Endothelial cell of umbilical vein (primary cell): ENCODE measurements at regions not wholly inside any gene's neighbourhood (a gene's known extent, or its start where the extent isn't known, plus 50 kb on each side); places are given as distances from the start of the nearest gene placed in this dataset.

Source experiments
- BruUV-seq: library from RNA; stranded (reverse); fragments of 400-500 nt; replicated peaks from 2 replicates; lab custom pipeline; 2021; lab: Mats Ljungman, UMichigan
- CTCF ChIA-PET: fragments of 300-600, 350-600 bp; sonication (Branson Sonifier 250); formaldehyde crosslinking; loops from one replicate; lab custom pipeline; 2021; ENCODE audit warnings: antibody characterized with exemption, inconsistent platforms; lab: Charles Lee
- POLR2A ChIA-PET: fragments of 300-600, 350-600 bp; sonication (Branson Sonifier 250); formaldehyde crosslinking; loops from one replicate; lab custom pipeline; 2021; ENCODE audit warnings: antibody characterized with exemption, inconsistent platforms; lab: Charles Lee
- DNase-seq: peaks from one replicate; pipeline ENCODE4 v3.0.0-alpha.2; 2011; ENCODE audit warnings: low read depth, low spot score
- FAIRE-seq: peaks from 2 replicates; lab custom pipeline; 2011; peaks lifted over from hg19 to GRCh38; lab: Jason Lieb, UNC
- H2AFZ ChIP-seq: 2 replicates; pipeline ENCODE4 v1.6.0; 2012; ENCODE audit warnings: low read depth, low read length, control low read depth, inconsistent platforms
- H3K27ac ChIP-seq: 2 replicates; pipeline ENCODE4 v1.5.1; 2011; ENCODE audit warnings: low read depth, mild to moderate bottlenecking, control low read depth, low read length, moderate library complexity; ENCODE audit not compliant: insufficient read depth
- H3K27me3 ChIP-seq, 2 experiments: 2 replicates each; pipeline versions ENCODE4 v1.6.0 to v1.6.1; 2011; ENCODE audit warnings: low read length in 2 of 2, mixed read lengths in 1 of 2; ENCODE audit not compliant: control insufficient read depth in 2 of 2, insufficient read depth in 2 of 2
- H3K36me3 ChIP-seq, 2 experiments: 2 replicates in 1 of 2; 3 replicates in 1 of 2; pipeline ENCODE4 v1.5.1; 2011; ENCODE audit warnings: low read length in 2 of 2, mild to moderate bottlenecking in 1 of 2, moderate library complexity in 1 of 2; ENCODE audit not compliant: control insufficient read depth in 2 of 2, insufficient read depth in 2 of 2; ENCODE audit errors: extremely low read depth in 1 of 2
- H3K4me1 ChIP-seq: 3 replicates; pipeline ENCODE4 v1.5.1; 2011; ENCODE audit warnings: mild to moderate bottlenecking, low read length; ENCODE audit not compliant: control insufficient read depth, insufficient read depth; ENCODE audit errors: extremely low read depth
- H3K4me2 ChIP-seq: 2 replicates; pipeline ENCODE4 v1.6.1; 2011; ENCODE audit warnings: low read length, control low read depth, mixed read lengths; ENCODE audit not compliant: insufficient read depth
- H3K4me3 ChIP-seq, 3 experiments: fragments of 200-600 bp in 1 of 3; sonication (generic), shearing (Covaris generic) in 1 of 3; replicated peaks in 1 of 3; 2 replicates each; pipeline ENCODE4 v1.5.1; 2011 to 2016; ENCODE audit warnings: control low read depth in 3 of 3, low read length in 3 of 3, mild to moderate bottlenecking in 2 of 3, inconsistent platforms in 1 of 3, low read depth in 1 of 3, moderate library complexity in 1 of 3; ENCODE audit not compliant: insufficient read depth in 1 of 3
- H3K79me2 ChIP-seq: 2 replicates; pipeline ENCODE4 v1.6.0; 2012; ENCODE audit warnings: low read length, inconsistent platforms; ENCODE audit not compliant: control insufficient read depth, insufficient read depth
- H3K9ac ChIP-seq: replicated peaks from 2 replicates; pipeline ENCODE3; 2011; ENCODE audit warnings: low read length, control low read depth; ENCODE audit not compliant: insufficient read depth; ENCODE audit errors: extremely low read depth
- H3K9me1 ChIP-seq: replicated peaks from 3 replicates; pipeline ENCODE4 v1.6.0; 2011; ENCODE audit warnings: mild to moderate bottlenecking, low read length; ENCODE audit not compliant: control insufficient read depth, insufficient read depth; ENCODE audit errors: extremely low read depth
- H3K9me3 ChIP-seq: replicated peaks from 2 replicates; pipeline ENCODE4 v1.5.1; 2012; ENCODE audit warnings: low read length, inconsistent platforms; ENCODE audit not compliant: control insufficient read depth, insufficient read depth
- H4K20me1 ChIP-seq: replicated peaks from 2 replicates; pipeline ENCODE3; 2011; ENCODE audit warnings: mild to moderate bottlenecking, low read length; ENCODE audit not compliant: control insufficient read depth, insufficient read depth; ENCODE audit errors: extremely low read depth
- CTCF ChIP-seq, 2 donors: IDR thresholded peaks; 1 replicate in 1 of 2; 2 replicates in 1 of 2; pipeline ENCODE4 v1.5.1; 2011; ENCODE audit warnings: low read length in 2 of 2, mild to moderate bottlenecking in 2 of 2, moderate library complexity in 2 of 2, control low read depth in 1 of 2, inconsistent platforms in 1 of 2, low read depth in 1 of 2; ENCODE audit not compliant: insufficient read depth in 1 of 2; ENCODE audit errors: extremely low read depth in 1 of 2
- EZH2 ChIP-seq: IDR thresholded peaks from 2 replicates; pipeline ENCODE4 v1.6.1; 2012; ENCODE audit warnings: borderline replicate concordance, low read depth, mild to moderate bottlenecking, moderate library complexity, low read length, inconsistent platforms; ENCODE audit not compliant: severe bottlenecking
- FOS ChIP-seq: IDR thresholded peaks from 2 replicates; pipeline ENCODE4 v1.6.1; 2011; ENCODE audit warnings: mild to moderate bottlenecking, low read length, moderate library complexity, borderline replicate concordance; ENCODE audit not compliant: insufficient read depth
- GATA2 ChIP-seq: IDR thresholded peaks from 2 replicates; pipeline ENCODE4 v1.7.0; 2011; ENCODE audit warnings: low read depth, mild to moderate bottlenecking, moderate library complexity, mixed read lengths, low read length; ENCODE audit not compliant: insufficient read length, insufficient read depth
- JUN ChIP-seq: IDR thresholded peaks from 2 replicates; pipeline ENCODE4 v1.6.1; 2011; ENCODE audit warnings: borderline replicate concordance, low read depth; ENCODE audit not compliant: insufficient read length, insufficient read depth
- MAX ChIP-seq: IDR thresholded peaks from 2 replicates; pipeline ENCODE4 v1.6.1; 2011; ENCODE audit not compliant: insufficient read depth, insufficient read length
- MYC ChIP-seq: IDR thresholded peaks from one replicate; pipeline ENCODE4 v1.6.1; 2011; ENCODE audit warnings: mild to moderate bottlenecking, low read depth, low read length
- POLR2A ChIP-seq: IDR thresholded peaks from 2 replicates; pipeline ENCODE4 v1.6.1; 2012; ENCODE audit warnings: low read depth, mild to moderate bottlenecking, control low read depth, low read length
- POLR2AphosphoS5 ChIP-seq: IDR thresholded peaks from 2 replicates; pipeline ENCODE4 v1.6.1; 2012; ENCODE audit warnings: low read depth, mild to moderate bottlenecking, control low read depth, low read length, moderate library complexity; ENCODE audit not compliant: insufficient read depth
- dilution Hi-C: fragments of 300-500 bp; cut with MboI; formaldehyde crosslinking; loops from one replicate; pipeline ENCODE4 v1.15.0; 2019; ENCODE audit warnings: low sequenced_read_pairs; ENCODE audit not compliant: extremely low pct_ligation_motif_present
- intact Hi-C: fragments of 100-400 bp; cut with micrococcal nuclease; formaldehyde crosslinking; loops from one replicate; pipeline ENCODE4 v1.10.0; 2022

DNA sequence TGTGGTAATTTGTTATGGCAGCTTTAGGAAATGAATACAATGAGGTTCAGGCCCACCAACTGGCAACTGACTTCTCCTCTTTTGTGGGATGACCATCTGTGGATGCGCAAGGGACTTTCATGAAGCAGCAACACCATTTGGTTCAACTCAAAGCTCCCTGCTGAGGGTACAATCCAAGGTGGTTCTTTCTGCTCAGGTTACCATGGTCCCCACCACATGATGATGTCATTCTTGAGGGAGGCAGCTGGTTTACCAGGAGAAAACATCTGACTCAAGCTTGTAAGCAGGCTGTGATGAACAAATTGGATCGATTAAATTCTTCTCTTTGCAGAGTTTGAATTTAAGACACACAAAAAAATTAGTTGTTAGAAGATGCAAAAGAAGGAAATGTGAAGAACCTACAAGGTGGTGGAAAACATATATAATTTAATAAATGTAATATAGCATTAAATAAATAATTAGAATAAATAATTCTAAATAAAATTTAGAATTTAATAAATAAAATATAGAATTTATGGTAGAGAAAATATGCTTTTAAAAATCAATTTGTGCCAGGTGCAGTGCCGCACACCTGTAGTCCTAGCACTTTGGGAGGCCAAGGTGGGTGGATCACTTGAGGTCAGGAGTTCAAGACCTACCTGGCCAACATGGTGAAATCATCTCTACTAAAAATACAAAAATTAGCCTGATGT is 67.6 kb upstream of the ANKFN1 start:
- intact Hi-C loops (no loop called here), dilution Hi-C loops (no loop called here)
- Histone ChIP-seq H3K27me3 (no peaks in the 10 kb centered on the region), H3K27ac (no peak overlapping the region), H4K20me1 (no peaks in the 10 kb centered on the region), H3K9ac (no peak overlapping the region), H3K36me3 (no peaks in the 10 kb centered on the region), H2AFZ (no peak overlapping the region), H3K4me2 (no peak overlapping the region), H3K9me3 (no peaks in the 10 kb centered on the region), H3K4me1 (no peaks in the 10 kb centered on the region), H3K9me1 (no peaks in the 10 kb centered on the region), H3K79me2 (no peaks in the 10 kb centered on the region), H3K4me3 (no peak overlapping the region)
- ChIA-PET CTCF (no interaction called here), POLR2A (no interaction called here)
- no peak for FAIRE-seq
- TF ChIP-seq MYC (no peak), FOS (no peak), JUN (no peak), POLR2A (no peak), POLR2AphosphoS5 (no peak), GATA2 (no peak), CTCF (IDR thresholded peaks at IDR 0.05; ENCODE audit: extremely low read depth in 1 of 2, insufficient read depth in 1 of 2, low read depth in 1 of 2, low read length in 2 of 2) (no peak), EZH2 (no peak), MAX (no peak)
- no peak for DNase-seq
- no TSS peak for BruUV-seq
